ENCODE measurements at regions not wholly inside any gene's neighbourhood (a gene's known extent, or its start where the extent isn't known, plus 50 kb on each side); places are given as distances from the start of the nearest gene placed in this dataset.

DNA sequence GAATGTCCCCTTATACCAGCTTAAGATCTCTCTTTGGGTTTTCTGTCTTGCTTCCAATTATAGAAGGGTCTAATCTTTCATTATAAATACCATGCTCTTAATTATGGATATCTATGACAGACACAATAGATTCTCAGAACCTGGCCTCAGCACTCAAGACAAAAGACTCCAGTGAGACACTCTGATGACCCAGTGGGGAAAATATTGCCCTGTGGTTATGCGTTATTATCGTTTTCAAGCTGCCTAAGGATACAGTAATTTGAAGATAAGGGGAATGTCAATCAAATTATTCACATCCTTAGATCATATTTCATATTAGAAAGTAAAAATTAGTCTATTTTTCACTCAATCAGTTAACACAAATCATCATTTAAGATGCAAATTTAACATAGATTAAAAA, 748.8 kb downstream of the XPNPEP1 start:
- no peak overlapping the region for H3K4me3 ChIP-seq (ENCODE audit: low read depth, low read length)
- TF ChIP-seq, protein P1, sequence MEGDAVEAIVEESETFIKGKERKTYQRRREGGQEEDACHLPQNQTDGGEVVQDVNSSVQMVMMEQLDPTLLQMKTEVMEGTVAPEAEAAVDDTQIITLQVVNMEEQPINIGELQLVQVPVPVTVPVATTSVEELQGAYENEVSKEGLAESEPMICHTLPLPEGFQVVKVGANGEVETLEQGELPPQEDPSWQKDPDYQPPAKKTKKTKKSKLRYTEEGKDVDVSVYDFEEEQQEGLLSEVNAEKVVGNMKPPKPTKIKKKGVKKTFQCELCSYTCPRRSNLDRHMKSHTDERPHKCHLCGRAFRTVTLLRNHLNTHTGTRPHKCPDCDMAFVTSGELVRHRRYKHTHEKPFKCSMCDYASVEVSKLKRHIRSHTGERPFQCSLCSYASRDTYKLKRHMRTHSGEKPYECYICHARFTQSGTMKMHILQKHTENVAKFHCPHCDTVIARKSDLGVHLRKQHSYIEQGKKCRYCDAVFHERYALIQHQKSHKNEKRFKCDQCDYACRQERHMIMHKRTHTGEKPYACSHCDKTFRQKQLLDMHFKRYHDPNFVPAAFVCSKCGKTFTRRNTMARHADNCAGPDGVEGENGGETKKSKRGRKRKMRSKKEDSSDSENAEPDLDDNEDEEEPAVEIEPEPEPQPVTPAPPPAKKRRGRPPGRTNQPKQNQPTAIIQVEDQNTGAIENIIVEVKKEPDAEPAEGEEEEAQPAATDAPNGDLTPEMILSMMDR (IDR thresholded peaks at IDR 0.05; ENCODE audit: borderline replicate concordance, insufficient read depth, low read depth, low read length) = no peak

DNA sequence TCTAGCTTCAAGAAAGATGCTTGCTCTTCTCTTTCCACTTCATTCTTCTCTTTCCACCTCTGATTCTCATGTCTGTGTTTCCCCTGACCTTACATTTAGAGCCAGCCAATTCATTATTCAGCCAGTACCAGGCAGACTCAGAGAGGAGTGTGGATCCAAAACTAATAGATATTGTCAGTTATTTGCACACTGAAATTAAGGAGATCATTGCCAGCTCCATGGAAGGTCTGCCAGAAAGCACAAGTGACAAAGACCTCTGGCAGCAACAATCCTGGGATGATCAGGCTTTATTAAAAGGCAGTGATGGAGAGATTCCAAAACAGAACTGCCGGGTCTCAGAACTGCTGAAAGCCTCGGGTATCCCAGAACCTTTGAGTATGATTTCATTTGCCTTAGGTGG, 749.4 kb downstream of the XPNPEP1 start:
- TF ChIP-seq, protein P1 (IDR thresholded peaks at IDR 0.05; ENCODE audit: borderline replicate concordance, insufficient read depth, low read depth, low read length) = no peak
- no peak overlapping the region for H3K4me3 ChIP-seq (ENCODE audit: low read depth, low read length)

DNA sequence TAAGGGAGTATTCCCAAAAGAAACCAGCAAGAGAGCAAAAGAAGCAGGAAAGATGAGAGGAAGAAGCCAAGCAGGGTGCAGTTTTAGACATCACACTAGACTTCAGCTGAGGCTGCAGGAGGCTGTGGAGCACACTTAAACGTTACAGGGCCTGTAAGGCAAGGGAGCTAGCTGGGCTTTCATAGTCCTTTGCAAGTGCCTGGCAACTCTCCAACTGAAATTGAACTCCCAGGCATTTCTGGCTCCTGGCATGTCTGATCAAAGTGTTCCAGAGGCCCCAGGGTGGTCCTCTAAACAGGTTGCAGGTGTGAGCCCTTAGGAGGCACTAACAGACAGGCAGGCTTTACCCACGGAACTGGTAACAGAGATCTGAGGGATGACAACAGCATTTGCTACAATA, 750.2 kb downstream of the XPNPEP1 start:
- TF ChIP-seq, protein P1 (IDR thresholded peaks at IDR 0.05; ENCODE audit: borderline replicate concordance, insufficient read depth, low read depth, low read length) = no peak
- H3K4me3 ChIP-seq (ENCODE audit: low read depth, low read length) = no peak overlapping the region

DNA sequence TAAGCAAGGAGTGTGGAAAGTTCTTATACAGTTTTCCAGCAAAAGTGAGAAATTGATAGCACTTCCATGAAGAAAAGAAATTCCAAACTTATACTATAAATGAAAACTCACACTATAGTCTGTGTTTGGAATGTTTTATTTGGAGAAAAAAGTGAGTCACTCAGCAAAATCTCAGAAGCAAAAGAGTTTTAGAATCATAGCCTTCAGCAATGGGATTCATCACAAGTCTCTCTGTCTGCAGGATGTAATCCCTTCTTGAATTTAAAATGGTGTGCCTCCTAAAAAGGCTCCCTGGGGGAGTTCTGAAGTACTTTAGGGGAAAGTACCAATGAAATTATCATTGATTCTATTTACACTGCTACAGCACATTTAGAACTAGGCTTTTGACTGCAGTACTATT, 756.4 kb downstream of the XPNPEP1 start:
- H3K4me3 ChIP-seq (ENCODE audit: low read depth, low read length) = no peak overlapping the region
- TF ChIP-seq, protein P1 (IDR thresholded peaks at IDR 0.05; ENCODE audit: borderline replicate concordance, insufficient read depth, low read depth, low read length) = no peak

DNA sequence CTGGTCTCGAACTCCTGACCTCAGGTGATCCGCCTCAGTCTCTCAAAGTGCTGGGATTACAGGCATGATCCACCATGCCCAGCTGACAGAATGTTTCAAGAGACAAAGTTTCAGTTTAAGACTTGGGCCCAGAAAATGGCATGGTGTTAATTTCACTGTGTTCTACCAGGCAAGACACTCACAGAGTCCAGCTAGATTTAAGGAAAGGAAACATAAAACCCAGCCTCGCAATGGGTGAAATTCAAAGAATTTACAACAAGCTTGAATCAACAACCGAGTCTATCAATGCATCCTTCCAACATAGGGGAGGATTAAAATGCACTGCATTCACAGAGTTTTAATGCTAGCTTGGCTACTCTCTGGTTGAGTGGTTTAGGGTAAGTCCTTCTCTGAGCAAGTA, 764.0 kb downstream of the XPNPEP1 start:
- TF ChIP-seq, protein P1 (IDR thresholded peaks at IDR 0.05; ENCODE audit: borderline replicate concordance, insufficient read depth, low read depth, low read length) = no peak
- H3K4me3 ChIP-seq (ENCODE audit: low read depth, low read length) = no peak overlapping the region

DNA sequence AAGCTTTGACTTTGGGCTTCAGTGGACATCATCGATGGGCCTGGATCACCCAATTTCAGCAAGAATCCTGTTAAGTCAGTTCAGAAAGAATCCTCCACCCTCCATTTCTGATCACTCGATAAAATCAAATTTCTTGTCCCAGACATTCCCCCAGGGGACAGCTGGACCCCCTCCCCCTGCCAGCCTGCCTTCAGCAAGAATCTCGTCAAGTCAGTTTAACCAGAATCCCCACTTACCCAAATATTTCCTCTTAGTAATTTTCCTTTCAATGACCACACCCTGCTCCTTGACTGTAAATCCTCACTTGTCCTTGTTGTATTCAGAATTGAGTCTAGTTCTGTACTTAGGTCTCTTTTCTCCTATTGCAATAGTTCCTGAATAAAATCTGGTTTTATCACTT, 766.9 kb downstream of the XPNPEP1 start:
- TF ChIP-seq, protein P1 (IDR thresholded peaks at IDR 0.05; ENCODE audit: borderline replicate concordance, insufficient read depth, low read depth, low read length) = no peak
- no peak overlapping the region for H3K4me3 ChIP-seq (ENCODE audit: low read depth, low read length)

DNA sequence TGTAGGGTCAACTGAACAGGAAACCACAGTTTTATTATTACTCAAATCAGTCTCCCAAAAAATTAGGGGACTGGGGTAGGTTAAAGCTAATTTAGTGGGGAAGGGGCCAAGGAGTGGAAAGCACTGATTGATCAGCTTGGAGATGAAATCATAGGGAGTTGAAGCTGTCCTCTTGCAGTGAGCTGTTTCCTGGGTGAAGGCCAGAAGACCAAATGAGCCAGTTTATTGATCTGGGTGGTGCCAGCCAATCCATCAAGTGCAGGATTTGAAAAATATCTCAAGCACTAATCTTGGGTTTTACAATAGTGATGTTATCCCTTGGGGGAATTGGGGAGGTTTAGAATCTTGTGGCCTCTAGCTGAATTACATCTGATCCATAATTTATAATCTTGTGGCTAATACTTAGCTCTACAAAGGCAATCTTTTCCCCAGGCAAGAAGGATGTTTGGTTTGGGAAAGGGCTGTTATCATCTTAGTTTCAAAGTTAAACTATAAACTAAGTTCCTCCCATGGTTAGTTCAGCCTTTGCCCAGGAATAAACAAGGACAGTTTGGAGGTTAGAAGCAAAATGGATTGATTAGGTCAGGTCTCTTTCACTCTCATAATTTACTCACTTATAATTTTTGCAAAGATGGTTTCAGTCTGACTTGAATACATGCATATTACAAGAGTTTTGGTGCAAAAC, 773.5 kb downstream of the XPNPEP1 start:
- no peak overlapping the region for H3K4me3 ChIP-seq (ENCODE audit: low read depth, low read length)
- TF ChIP-seq, protein P1 (IDR thresholded peaks at IDR 0.05; ENCODE audit: borderline replicate concordance, insufficient read depth, low read depth, low read length) = no peak
